ENCODE measurements at regions not wholly inside any gene's neighbourhood (a gene's known extent, or its start where the extent isn't known, plus 50 kb on each side); places are given as distances from the start of the nearest gene placed in this dataset.

GRCh38 chr1:165134431-165134830 lies 222.1 kb downstream of the LMX1A start:
- Histone ChIP-seq H3K4me1 (no peaks in the 10 kb centered on the region), H3K27ac (no peak overlapping the region), H3K9me3 (no peaks in the 10 kb centered on the region), H3K4me3 (no peak overlapping the region), H3K27me3 (peaks cover 0 to 12% (median 0%) of the 10 kb centered on the region in 3 donors), H3K36me3 (no peaks in the 10 kb centered on the region)
- 82 to 86% methylated on average over 4 of the region's 4 CpGs for WGBS, 2 donors
- no peak for DNase-seq
- TF ChIP-seq POLR2AphosphoS5 (IDR thresholded peaks at IDR 0.05) = no peak
- no peak for TF ChIP-seq POLR2A (IDR thresholded peaks at IDR 0.05)
- TF ChIP-seq CTCF (IDR thresholded peaks at IDR 0.05) = no peak
- TF ChIP-seq EP300 (IDR thresholded peaks at IDR 0.05) = no peak
- intact Hi-C loops (cut with DNase I) = no loop called here

GRCh38 chr1:165129568-165130164 lies 226.8 kb downstream of the LMX1A start:
- intact Hi-C loops (cut with DNase I) = no loop called here
- no peaks in the 10 kb centered on the region for H3K36me3 ChIP-seq
- no peak overlapping the region for H3K4me3 ChIP-seq
- H3K4me1 ChIP-seq = no peaks in the 10 kb centered on the region
- peaks cover 0 to 22% (median 0%) of the 10 kb centered on the region in 3 donors for H3K27me3 ChIP-seq
- 5 to 11% methylated on average over 6 of the region's 6 CpGs for WGBS, 2 donors
- no peak for TF ChIP-seq POLR2A (IDR thresholded peaks at IDR 0.05)
- TF ChIP-seq CTCF (IDR thresholded peaks at IDR 0.05) = peak in 1 of 4 experiments; percentile 24
- no peak for TF ChIP-seq EP300 (IDR thresholded peaks at IDR 0.05)
- TF ChIP-seq POLR2AphosphoS5 (IDR thresholded peaks at IDR 0.05) = no peak
- DNase-seq = no peak
- H3K9me3 ChIP-seq = no peaks in the 10 kb centered on the region
- H3K27ac ChIP-seq = no peak overlapping the region

- Histone ChIP-seq H3K27ac (no peak overlapping the region), H3K9me3 (no peaks in the 10 kb centered on the region), H3K4me1 (no peaks in the 10 kb centered on the region), H3K36me3 (no peaks in the 10 kb centered on the region), H3K27me3 (peaks cover 0 to 23% (median 0%) of the 10 kb centered on the region in 3 donors), H3K4me3 (no peak overlapping the region)
- 81 to 83% methylated on average over 4 of the region's 4 CpGs for WGBS, 2 donors
- no peak for DNase-seq
- TF ChIP-seq POLR2A (IDR thresholded peaks at IDR 0.05) (no peak), EP300 (IDR thresholded peaks at IDR 0.05) (no peak), POLR2AphosphoS5 (IDR thresholded peaks at IDR 0.05) (no peak), CTCF (IDR thresholded peaks at IDR 0.05) (no peak)
- intact Hi-C loops (cut with DNase I) = no loop called here
Measured at GRCh38 chr1:165124772-165125171, 231.7 kb downstream of the LMX1A start.

- H3K27ac ChIP-seq = no peak overlapping the region
- no peak for DNase-seq
- no peak for TF ChIP-seq CTCF (IDR thresholded peaks at IDR 0.05)
- TF ChIP-seq POLR2A (IDR thresholded peaks at IDR 0.05) = no peak
- TF ChIP-seq POLR2AphosphoS5 (IDR thresholded peaks at IDR 0.05) = no peak
- no peak for TF ChIP-seq EP300 (IDR thresholded peaks at IDR 0.05)
- H3K4me1 ChIP-seq = no peaks in the 10 kb centered on the region
- WGBS, 2 donors = 45 to 71% methylated on average over 5 of the region's 5 CpGs
- H3K36me3 ChIP-seq = no peaks in the 10 kb centered on the region
- H3K4me3 ChIP-seq = no peak overlapping the region
- intact Hi-C loops (cut with DNase I) = no loop called here
- H3K27me3 ChIP-seq = peaks cover 0 to 34% (median 0%) of the 10 kb centered on the region in 3 donors
- no peaks in the 10 kb centered on the region for H3K9me3 ChIP-seq
Measured at GRCh38 chr1:165119086-165119485, 237.4 kb downstream of the LMX1A start.

- TF ChIP-seq POLR2A (IDR thresholded peaks at IDR 0.05) (no peak), EP300 (IDR thresholded peaks at IDR 0.05) (no peak), CTCF (IDR thresholded peaks at IDR 0.05) (no peak), POLR2AphosphoS5 (IDR thresholded peaks at IDR 0.05) (no peak)
- DNase-seq = no peak
- WGBS, 2 donors = 8 to 17% methylated on average over 33 of the region's 33 CpGs
- H3K9me3 ChIP-seq = no peaks in the 10 kb centered on the region
- H3K4me1 ChIP-seq = no peaks in the 10 kb centered on the region
- peaks cover 0 to 30% (median 0%) of the 10 kb centered on the region in 3 donors for H3K27me3 ChIP-seq
- H3K27ac ChIP-seq = no peak overlapping the region
- intact Hi-C loops (cut with DNase I) = no loop called here
- H3K36me3 ChIP-seq = no peaks in the 10 kb centered on the region
- H3K4me3 ChIP-seq = no peak overlapping the region
Measured at GRCh38 chr1:165117482-165117881, 239.0 kb downstream of the LMX1A start.
